HG02852 (cell line): ENCODE measurements at regions not wholly inside any gene's neighbourhood (a gene's known extent, or its start where the extent isn't known, plus 50 kb on each side); places are given as distances from the start of the nearest gene placed in this dataset.

ENCODE experiments used
- ATAC-seq: cut with Tn5 transposase; IDR thresholded peaks from one replicate; pipeline ENCODE4 v1.9.1; 2021; ENCODE audit warnings: mild to moderate bottlenecking, moderate library complexity; ENCODE audit not compliant: unreplicated experiment

DNA sequence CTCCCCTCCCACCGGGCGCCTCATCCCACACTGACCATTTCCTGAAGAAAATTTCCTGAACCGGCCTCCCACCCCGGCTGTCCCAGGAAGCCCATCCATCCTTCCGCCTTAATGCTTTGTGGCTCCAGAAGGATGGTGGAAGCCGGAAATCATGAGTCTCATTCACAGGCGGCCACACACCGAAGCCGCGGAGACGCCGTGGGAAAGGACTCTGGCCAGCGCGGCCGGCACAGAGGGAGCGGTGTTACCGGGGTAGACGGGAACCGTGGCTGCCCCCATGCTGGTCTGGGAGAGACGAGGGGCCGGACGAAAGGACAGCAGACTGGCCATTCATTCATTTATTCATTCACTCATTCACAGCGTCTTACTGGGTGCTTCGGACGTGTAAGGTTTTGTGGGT lies 326.8 kb downstream of the SEC14L1 start:
- ATAC-seq: no peak

DNA sequence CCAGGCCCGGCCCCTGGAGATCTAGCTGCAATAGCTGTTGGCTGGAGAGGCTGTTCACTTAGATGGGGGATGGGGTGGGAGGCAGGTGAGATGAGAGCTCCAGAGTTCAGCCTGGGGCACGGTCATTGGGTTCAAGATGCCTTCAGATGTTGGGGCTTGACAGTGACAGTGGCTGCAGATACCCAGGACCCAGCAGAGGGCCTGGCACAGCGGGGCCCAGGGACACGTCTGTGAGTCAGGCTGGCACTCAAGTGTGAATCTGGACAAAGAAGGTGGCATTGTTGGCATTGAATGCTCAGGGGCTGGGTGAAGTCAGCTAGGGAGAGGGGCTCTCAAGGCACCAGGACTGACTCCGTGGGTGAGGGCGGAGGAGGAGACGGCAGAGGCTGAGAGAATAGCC lies 328.1 kb downstream of the SEC14L1 start:
- ATAC-seq: no peak

DNA sequence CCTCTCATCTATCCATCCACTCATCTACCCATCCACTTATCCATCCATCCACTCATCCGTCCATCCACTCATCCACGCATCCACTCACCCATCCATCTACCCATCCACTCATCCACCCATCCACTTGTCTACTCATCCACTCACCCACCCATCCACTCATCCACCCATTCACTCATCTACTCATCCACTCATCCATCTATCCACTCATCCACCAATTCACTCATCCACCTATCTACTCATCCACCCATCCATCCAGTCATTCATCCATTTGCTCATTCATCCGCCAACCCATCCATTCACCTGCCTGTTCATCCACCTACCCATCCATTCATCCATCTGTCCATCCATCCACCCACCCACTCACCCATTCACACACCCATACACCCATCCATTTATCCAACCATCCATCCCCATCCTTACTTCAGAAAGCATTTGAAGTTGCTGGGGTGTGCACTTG lies 329.6 kb downstream of the SEC14L1 start:
- ATAC-seq: no peak

DNA sequence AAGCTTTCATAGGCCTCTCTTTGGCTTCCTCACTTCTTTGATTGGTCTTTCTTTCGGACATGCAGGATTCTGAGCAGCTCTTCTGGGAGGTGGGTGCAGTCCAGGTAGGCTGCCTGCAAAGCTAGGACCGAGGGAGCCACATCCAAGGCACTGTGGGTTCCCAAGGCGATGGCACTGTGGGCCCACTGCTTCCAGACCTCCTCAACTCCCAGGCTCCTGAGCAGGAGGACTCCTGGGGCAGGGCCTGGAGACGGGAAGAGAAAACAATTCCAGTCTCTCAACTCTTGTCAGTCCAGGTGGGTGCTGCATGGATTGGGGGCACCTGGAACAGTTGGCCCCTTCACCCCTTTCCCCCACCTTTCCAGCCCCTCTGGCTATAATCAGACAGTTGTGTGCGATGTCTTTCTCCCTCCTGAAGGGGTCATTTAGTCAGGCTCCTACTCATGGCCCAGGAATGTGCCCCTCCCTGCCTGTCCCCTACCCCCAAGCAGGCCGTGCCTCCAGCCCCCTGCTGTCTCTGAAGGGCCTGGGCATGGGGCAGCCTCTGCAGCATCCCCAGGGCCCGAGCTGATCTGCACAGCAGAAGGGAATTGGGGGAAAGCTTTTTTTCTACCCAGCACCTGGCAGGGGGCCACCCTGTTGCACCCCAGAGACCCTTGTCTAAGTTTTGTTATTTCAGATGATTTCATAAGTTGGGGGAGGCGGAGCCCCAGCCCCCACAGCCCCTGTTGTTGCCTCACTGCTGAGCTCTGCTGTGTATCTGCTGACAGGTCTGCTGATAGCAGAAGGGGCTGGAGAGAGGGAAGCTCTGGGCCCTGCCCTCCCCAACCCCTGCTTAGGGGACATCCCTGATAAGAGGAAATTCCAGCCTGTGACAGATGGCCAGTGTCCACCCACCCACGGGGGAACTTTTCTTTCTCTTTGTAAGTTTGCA lies 330.3 kb downstream of the SEC14L1 start:
- no peak for ATAC-seq

DNA sequence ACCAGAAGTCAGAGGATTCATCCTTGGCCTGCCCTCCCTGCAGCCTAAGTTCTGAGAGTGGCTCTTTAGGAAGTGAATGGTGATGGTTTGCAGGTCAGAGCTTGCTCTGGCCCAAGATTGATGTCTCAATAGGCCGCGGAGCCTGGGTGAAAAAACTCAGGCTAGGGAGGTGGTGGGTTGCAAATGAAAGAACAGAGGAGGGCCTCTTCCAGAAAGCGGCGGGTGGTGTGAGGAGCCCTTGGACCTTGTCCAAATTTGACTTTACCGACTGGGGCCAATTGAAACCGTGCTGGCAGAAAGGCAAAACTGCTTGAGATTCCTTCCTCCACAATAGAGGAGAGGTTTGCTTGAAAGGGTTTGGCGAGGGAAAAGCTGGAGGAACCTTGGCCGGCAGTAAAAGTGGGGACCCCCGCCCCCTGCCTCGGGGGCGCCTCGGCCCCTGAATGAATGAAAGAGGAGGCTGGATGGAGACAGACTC lies 331.3 kb downstream of the SEC14L1 start:
- ATAC-seq: no peak

DNA sequence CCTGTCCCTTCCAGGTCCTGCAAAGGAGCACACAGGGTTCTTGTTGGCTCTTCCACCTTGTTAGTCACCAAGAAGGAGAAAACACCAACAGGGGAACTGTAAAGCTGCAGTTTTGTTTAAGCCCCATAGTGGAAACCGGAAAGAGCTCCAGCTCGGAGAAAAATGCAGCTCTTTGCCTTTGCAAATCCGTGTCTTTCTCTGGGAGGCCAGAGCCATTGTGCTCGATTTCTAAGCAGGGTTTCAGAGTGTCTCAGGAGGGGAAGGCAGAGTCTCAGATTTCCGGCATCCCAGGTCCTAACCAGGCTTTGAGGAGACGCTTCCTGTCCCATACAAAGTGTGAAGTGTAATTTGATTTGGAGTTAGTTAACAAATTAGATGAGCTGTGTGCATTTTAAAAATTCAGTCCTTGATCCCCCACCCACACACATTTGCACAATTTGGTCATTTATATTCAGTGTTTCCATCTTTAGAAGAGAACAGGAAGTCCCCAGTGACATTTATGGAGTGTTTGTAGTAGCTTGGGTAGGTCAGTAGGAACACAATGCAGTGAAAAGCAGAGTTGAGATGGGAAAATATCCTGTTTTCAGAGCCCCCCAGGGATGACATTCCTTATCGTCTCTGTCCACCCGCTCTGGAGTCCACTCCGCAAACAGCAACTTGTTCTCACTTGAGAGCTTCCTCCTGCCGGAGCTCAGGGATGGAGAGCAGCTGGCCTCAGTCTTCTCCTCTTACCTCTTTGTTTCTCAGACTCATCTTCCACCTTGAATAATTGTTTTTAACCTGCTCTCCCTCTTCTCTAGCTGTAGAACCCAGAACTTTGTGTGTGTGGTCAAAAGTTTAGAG lies 331.9 kb downstream of the SEC14L1 start:
- no peak for ATAC-seq

DNA sequence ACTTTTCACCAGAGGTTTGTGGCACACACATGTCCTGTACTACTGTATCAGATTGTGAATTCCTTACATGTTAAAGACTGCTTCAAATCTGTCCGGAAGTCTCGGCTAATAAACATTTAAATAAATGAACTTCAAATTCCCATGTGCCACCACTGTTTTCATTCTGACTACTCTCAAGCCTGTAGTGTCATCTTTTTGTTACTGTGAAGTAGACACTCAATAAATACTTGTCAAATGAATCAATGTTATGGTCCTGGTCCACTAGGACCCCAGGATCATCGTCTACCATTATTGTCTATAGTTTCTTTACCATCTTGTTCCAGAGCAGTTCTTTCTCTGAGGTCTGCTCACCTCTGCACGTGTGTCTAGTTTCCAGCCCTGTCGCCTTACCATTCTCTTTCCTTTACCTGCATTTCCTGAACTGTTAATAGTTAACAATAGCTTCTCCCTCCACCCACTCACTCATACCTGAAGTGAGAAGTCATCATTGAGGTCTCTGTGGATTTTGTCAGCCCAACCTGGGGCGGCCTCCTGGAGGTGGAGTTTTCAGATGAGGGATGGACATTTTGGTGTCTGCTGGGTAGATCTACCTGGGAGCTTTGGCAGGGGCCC lies 333.0 kb downstream of the SEC14L1 start:
- no peak for ATAC-seq

DNA sequence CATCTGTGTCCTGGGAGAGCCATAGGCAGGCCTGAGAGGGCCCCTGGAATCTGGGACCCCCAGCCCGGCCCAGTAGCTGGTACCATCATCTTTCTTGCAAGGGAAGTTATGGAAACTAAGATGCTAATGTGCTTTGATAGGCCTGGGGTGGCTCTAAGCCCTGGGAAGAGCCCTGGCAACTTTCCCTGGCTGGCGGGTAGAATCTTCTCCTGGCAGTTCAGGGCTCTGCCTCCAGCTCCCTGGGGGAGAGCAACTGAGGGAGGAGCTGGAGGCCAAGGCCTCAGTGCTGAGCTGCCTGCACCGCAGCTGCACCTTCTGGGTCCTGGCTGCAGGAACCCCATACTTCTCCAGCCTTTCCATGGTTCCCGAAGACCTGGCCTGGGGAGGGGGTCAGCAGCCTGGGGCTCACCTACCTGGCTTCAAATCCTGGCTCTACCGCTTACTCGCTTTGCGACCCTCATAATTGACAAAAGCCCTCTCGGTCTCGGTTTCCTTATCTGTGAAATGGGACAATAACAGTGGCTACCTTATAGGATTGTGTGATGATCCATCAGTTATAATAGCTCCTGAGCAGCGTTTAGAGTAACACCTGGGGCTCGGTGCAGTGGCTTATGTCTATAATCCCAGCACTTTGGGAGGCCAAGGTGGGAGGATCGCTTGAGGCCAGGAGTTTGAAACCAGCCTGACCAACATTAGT lies 333.7 kb downstream of the SEC14L1 start:
- no peak for ATAC-seq

DNA sequence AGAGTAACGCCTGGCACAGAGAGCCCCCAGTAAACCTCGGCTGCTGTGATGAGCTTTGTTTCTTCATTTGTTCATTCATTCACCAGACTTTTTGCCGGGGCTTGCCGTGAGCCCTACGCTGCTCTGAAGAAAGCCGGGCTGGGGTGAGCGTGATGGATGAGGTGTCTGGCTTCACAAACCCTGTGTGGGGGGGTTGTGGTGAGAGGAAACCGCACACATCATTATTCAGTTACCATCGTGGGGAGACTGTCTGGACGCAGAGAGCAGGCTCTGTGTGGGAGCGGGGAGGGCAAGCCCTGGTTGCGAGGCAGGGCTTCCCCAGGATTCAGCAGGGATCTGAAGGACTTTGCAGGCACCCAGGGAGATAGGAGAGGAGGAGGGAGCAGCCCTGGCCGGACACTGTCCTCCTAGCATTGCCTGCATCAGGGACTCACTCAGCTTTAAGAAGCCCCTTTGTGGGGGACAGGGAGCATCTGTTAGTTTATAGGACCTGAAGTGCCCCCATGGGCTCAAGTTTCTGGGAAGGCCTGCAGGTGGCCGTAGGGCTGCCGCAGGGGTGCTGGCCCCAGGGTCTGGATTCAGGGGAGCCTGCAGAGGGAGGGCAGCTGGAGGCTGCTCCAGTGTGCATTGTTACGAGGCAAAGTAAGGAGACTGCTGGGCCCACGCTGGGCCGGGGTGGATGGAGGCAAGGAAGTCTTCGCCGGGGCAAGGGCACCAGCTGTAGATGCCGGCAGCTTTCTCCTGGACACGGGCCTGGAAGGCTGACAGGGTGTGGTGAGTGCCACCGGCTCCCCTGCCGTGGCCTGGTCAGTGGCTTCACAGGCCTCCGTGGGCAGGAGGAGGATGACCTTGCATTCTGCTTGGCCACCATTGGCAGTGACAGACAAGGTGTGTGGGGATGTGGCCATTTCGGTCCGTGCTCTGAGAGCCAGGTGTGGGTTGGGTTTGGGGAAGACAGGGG lies 334.5 kb downstream of the SEC14L1 start:
- ATAC-seq: no peak

DNA sequence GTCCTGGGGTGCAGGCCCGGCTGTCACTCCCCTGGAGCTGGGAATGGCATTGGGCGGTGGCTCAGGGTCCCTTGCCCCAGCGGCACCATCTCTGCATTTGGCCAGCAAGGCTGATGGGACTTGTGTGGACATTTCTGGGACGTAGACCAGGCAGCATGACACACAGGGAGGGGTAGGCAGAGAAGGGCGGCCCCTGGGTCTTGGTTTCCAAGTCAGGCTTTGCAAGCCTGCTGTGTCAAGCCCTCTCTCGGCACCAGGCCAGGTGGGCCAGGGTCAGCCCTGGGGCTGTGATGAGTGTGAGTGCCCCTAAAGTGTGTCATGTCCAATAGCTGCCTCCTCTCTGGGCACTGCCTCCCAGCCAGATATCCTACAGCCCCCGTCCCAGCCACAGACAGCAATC lies 335.2 kb downstream of the SEC14L1 start:
- ATAC-seq: no peak

DNA sequence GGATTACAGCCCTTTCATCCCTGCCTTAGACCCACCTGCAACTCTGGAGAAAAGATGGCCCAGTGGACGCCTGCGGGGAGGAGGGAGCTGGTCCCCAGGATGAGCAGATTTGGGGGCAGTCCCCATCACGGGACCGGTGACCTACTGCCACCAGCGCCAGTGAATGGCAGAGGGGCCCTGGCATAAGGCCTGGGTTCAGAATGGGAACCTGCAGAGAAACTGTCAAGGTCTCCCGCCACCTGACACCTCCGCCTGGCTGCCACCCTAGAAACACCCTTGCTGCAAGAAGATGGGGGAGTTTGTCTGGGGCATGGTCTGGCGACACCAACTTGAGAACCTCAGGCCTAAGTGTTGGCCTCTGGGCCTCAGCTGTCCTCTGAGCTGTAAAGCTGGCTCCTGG lies 335.7 kb downstream of the SEC14L1 start:
- no peak for ATAC-seq

DNA sequence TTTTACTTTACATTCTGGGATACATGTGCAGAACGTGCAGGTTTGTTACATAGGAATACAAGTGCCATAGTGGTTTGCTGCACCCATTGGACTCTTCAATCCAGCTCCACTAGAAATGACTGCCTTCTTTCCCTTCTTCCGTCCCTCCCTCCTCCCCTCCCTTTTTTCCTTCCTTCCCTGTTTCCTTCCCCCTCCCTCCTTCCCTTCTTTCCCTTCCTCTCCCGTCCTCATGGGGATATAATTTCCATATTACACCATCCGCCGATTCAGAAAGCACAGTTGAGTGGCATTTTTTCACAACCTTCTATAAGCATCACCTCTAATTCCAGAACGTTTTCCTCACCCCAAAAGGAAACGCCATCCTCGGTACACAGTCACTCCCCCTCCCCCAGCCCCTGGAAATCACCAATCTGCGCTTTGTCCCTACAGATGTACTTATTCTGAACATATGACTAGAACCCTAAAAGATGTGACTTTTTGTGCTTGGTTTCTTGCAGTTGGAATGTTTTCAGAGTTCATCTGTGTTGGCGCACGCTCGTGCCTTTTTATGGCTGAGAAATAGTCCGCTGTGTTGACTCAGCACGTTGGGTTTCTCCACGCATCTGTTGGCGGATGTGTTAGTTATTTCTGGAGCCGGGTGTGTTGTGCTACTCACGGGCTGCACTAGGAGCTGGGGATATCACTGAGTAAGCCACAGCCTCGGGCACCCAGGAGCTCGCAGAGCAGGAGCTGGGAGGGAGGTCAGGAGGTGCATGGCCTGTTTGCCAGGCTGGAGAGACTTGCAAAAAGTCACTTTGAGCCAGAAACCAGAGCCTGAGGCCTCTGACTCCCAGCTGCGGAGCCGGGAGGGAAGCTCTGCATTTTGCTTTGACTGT lies 336.4 kb downstream of the SEC14L1 start:
- ATAC-seq: no peak

DNA sequence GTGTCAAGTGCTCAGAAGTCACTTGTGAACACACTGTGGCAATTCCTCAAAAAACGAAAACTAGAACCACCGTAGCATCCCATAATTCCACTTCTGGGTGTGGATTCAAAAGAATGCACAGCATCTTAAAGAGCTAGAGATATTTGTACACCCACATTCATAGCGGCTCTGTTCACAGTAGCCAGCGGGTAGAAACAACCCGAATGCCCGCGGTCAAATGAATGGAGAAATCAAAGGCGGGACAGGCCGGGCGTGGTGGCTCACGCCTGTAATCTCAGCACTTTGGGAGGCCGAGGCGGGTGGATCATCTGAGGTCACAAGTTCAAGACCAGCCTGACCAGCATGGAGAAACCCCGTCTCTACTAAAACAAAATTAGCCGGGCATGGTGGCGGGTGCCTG lies 337.5 kb downstream of the SEC14L1 start:
- no peak for ATAC-seq

DNA sequence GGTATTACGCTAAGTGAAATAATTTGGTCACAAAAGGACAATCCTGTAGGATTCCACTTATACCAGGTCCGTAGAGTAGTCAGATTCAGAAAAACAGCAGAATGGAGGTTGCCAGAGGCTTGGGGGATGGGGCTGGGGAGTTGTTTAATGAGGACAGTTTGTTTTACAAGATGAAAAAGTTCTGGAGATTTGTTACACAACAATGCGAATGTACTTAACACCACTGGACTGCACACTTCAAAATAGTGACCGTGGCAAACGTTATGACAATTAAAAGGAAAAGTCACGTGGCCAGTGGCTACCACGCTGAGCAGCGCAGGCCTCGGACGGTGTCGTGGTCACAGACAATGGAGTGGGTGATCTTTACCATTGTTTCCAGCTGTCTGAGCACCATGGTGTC lies 338.1 kb downstream of the SEC14L1 start:
- no peak for ATAC-seq

DNA sequence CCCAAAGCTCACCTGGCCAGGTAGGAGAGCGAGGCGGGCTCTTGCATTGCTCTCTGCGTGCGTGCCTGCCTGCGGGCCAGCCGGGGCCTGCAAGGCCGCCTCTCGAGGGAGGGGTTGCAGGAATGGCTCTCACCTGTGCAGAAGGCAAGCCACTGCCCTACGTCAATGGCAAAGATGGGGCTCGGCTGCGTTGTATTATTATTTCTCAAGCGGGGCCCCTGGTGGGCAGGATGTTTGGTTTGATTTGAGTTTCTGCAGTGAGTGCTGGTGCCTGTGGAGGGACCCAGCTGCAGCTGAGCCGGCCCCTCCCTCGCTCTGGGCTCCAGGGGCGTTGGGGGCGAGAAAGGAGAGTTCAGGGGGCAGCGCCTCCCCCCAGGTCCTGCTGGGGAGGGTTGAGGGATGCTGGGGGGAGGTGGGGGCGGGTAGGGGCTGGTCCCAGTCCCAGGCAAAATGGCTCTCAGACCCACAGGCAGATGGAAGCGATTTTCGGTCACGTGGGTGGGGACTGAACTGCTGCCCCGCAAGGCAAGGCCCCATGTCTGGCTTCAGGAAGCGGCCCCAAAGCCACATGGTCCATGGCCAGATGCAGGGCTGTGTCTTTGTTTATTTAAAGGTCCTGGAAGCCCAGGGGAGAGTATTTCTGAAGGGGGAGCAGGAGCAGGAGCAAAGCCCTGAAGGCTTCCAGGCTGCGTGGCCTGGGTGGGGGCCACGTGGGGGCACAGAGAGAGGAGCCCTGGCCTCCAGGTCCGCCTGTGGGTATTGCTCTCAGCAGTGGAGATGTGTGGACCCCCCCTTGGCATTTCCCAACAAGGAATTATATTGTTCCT lies 338.8 kb downstream of the SEC14L1 start:
- ATAC-seq: no peak

DNA sequence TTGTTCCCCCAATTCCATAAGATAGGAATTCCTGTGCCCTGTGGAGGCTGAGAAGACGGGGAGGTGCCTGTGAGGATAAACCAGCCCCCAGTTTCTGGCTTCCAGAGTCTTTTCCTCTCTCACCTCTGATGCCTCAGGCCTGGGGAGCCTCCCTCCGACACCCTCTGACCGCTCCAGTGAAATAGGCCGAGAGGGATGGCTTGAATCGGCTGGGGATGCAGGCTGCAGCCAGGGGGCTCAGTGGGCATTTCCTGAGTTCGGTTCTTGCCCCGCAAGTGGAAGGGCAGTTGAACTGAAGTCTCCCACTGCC lies 339.4 kb downstream of the SEC14L1 start:
- ATAC-seq: no peak

DNA sequence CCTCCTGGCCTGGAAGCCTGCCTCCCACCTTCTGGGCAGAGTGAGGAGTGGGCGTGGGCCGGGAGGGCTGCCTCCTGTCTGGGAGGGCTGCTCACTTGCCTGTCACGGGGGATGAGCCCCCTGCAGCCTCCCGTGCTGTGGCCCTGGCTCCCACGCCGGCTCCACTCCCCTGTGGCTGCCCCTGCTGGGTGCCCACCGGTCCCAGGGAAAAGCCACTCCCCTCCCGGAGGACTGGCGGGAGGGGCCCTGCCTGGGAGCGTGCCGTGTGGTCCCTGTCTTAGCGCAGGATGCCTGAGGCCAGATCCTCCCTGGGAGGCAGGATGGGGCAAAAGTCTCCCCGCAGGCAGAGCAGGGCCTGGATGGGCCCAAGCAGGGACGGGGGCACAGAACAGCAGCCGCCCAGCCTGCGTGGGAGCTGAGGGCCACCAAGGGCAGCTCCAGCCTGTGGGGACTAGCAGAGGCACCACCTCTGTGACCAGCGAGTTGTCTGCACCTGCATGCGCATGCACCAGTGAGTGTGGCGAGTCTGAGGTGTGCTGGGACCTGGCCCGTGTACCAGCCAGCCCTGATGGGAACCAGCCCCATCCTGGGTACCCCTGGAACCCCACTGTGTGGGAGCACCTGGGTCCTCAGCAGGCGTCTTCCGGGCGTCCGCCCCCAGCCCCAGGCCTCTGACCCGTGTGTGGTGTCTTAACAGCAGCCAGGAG lies 339.9 kb downstream of the SEC14L1 start:
- ATAC-seq: no peak
